ENCODE measurements at regions not wholly inside any gene's neighbourhood (a gene's known extent, or its start where the extent isn't known, plus 50 kb on each side); places are given as distances from the start of the nearest gene placed in this dataset.

GRCh38 chr6:23370051-23370450, 756.0 kb upstream of the NRSN1 start:
- TF ChIP-seq CTCF (IDR thresholded peaks at IDR 0.05) (no peak), POLR2A (IDR thresholded peaks at IDR 0.05) (no peak)
